Neural progenitor cell (in vitro differentiated cells): ENCODE measurements at regions not wholly inside any gene's neighbourhood (a gene's known extent, or its start where the extent isn't known, plus 50 kb on each side); places are given as distances from the start of the nearest gene placed in this dataset.

Experiments
- DNase-seq: peaks from one replicate; pipeline ENCODE4 v3.0.0-alpha.2; 2016; ENCODE audit warnings: low spot score
- H2AFZ ChIP-seq: fragments of 200-600 bp; sonication (generic); replicated peaks from 2 replicates; pipeline ENCODE4 v1.6.1; 2016; ENCODE audit warnings: antibody characterized with exemption
- H3F3A ChIP-seq: fragments of 200-600 bp; sonication (generic); 2 replicates; pipeline ENCODE4 v1.6.1; 2016; ENCODE audit warnings: antibody characterized with exemption, low read depth
- H3K27ac ChIP-seq: fragments of 200-600 bp; sonication (generic); 2 replicates; pipeline ENCODE4 v1.5.1; 2016; ENCODE audit warnings: mild to moderate bottlenecking
- H3K27me3 ChIP-seq: fragments of 200-600 bp; sonication (generic); 2 replicates; pipeline ENCODE4 v1.6.1; 2016; ENCODE audit warnings: mild to moderate bottlenecking, moderate library complexity
- H3K36me3 ChIP-seq: fragments of 200-600 bp; sonication (generic); 2 replicates; pipeline ENCODE4 v1.5.1; 2016
- H3K4me1 ChIP-seq: fragments of 200-600 bp; sonication (generic); 2 replicates; pipeline ENCODE4 v1.6.1; 2016; ENCODE audit warnings: mixed run types
- H3K4me2 ChIP-seq: fragments of 200-600 bp; sonication (generic); 2 replicates; pipeline ENCODE4 v1.6.1; 2016
- H3K4me3 ChIP-seq: fragments of 200-600 bp; sonication (generic); 2 replicates; pipeline ENCODE4 v1.5.1; 2016
- H3K79me2 ChIP-seq: fragments of 200-600 bp; sonication (generic); 2 replicates; pipeline ENCODE4 v1.6.1; 2016; ENCODE audit warnings: low read depth
- H3K9ac ChIP-seq: fragments of 200-600 bp; sonication (generic); 2 replicates; pipeline ENCODE4 v1.6.1; 2016
- H3K9me3 ChIP-seq: fragments of 200-600 bp; sonication (generic); 2 replicates; pipeline ENCODE4 v1.5.1; 2016; ENCODE audit warnings: low read depth
- H4K20me1 ChIP-seq: fragments of 200-600 bp; sonication (generic); 2 replicates; pipeline ENCODE4 v1.6.1; 2016; ENCODE audit warnings: low read depth
- H3K27ac Mint-ChIP-seq: 3 replicates; pipeline ENCODE4 v1.8.0; 2021; ENCODE audit warnings: mixed read lengths
- H3K27me3 Mint-ChIP-seq: 2 replicates; pipeline ENCODE4 v1.8.0; 2022; ENCODE audit warnings: low read depth, mild to moderate bottlenecking, inconsistent platforms, moderate library complexity, mixed read lengths; ENCODE audit not compliant: insufficient read depth
- H3K36me3 Mint-ChIP-seq: 3 replicates; pipeline ENCODE4 v1.8.0; 2021; ENCODE audit warnings: mixed read lengths
- H3K4me1 Mint-ChIP-seq: 3 replicates; pipeline ENCODE4 v1.8.0; 2021; ENCODE audit warnings: mixed read lengths
- H3K4me3 Mint-ChIP-seq: 3 replicates; pipeline ENCODE4 v1.8.0; 2021; ENCODE audit warnings: mild to moderate bottlenecking, moderate library complexity, mixed read lengths
- H3K9me3 Mint-ChIP-seq: 3 replicates; pipeline ENCODE4 v1.8.0; 2020; ENCODE audit warnings: mixed read lengths
- CTCF ChIP-seq: fragments of 200-600 bp; sonication (generic); IDR thresholded peaks from 2 replicates; pipeline ENCODE4 v1.5.1; 2017; ENCODE audit warnings: antibody characterized with exemption, mild to moderate bottlenecking
- EZH2 ChIP-seq: fragments of 200-600 bp; sonication (generic); IDR thresholded peaks from 2 replicates; pipeline ENCODE4 v1.6.1; 2017; ENCODE audit warnings: antibody characterized with exemption, mild to moderate bottlenecking, moderate library complexity
- EZH2phosphoT487 ChIP-seq: fragments of 200-600 bp; sonication (generic); IDR thresholded peaks from 2 replicates; pipeline ENCODE4 v1.6.1; 2017; ENCODE audit warnings: antibody characterized with exemption

- no peak for DNase-seq
Observed at GRCh38 chr3:118504906-118505305, 529.7 kb downstream of the IGSF11 start.

GRCh38 chr3:118505784-118506183, 528.9 kb downstream of the IGSF11 start:
- H3K4me3 ChIP-seq: no peak overlapping the region
- H2AFZ ChIP-seq: no peak overlapping the region
- H3K4me1 ChIP-seq: peaks cover 7% of the 10 kb centered on the region
- H3F3A ChIP-seq: no peaks in the 10 kb centered on the region
- Mint-ChIP-seq H3K36me3 (no peaks in the 10 kb centered on the region), H3K9me3 (no peaks in the 10 kb centered on the region), H3K4me1 (no peaks in the 10 kb centered on the region), H3K27me3 (peaks cover 3% of the 10 kb centered on the region), H3K4me3 (no peak overlapping the region), H3K27ac (no peak overlapping the region)
- no peaks in the 10 kb centered on the region for H3K9me3 ChIP-seq
- DNase-seq: no peak
- no peaks in the 10 kb centered on the region for H3K27me3 ChIP-seq
- H4K20me1 ChIP-seq: no peaks in the 10 kb centered on the region
- no peak overlapping the region for H3K27ac ChIP-seq
- H3K9ac ChIP-seq: no peak overlapping the region
- no peak overlapping the region for H3K4me2 ChIP-seq
- TF ChIP-seq EZH2 (no peak), CTCF (no peak), EZH2phosphoT487 (no peak)
- no peaks in the 10 kb centered on the region for H3K36me3 ChIP-seq
- H3K79me2 ChIP-seq: no peaks in the 10 kb centered on the region

More at GRCh38 chr3:118504906-118505305, 529.7 kb downstream of the IGSF11 start:
- H3K4me1 Mint-ChIP-seq: no peaks in the 10 kb centered on the region
- H3K36me3 Mint-ChIP-seq: no peaks in the 10 kb centered on the region
- Histone ChIP-seq H3K36me3 (no peaks in the 10 kb centered on the region), H3K4me3 (no peak overlapping the region), H3K27ac (no peak overlapping the region), H3K79me2 (no peaks in the 10 kb centered on the region), H3K4me2 (no peak overlapping the region), H4K20me1 (no peaks in the 10 kb centered on the region), H3K9me3 (no peaks in the 10 kb centered on the region), H3K4me1 (peaks cover 7% of the 10 kb centered on the region), H2AFZ (no peak overlapping the region), H3K9ac (no peak overlapping the region), H3F3A (no peaks in the 10 kb centered on the region), H3K27me3 (no peaks in the 10 kb centered on the region)
- TF ChIP-seq CTCF (no peak), EZH2 (no peak), EZH2phosphoT487 (no peak)
- H3K4me3 Mint-ChIP-seq: no peak overlapping the region
- no peak overlapping the region for H3K27ac Mint-ChIP-seq
- no peaks in the 10 kb centered on the region for H3K9me3 Mint-ChIP-seq
- H3K27me3 Mint-ChIP-seq: peaks cover 3% of the 10 kb centered on the region

GRCh38 chr3:118511402-118511801, 523.2 kb downstream of the IGSF11 start:
- H3K4me1 ChIP-seq: no peaks in the 10 kb centered on the region
- Mint-ChIP-seq H3K36me3 (no peaks in the 10 kb centered on the region), H3K27me3 (peaks cover 3% of the 10 kb centered on the region), H3K27ac (no peak overlapping the region), H3K4me1 (no peaks in the 10 kb centered on the region), H3K9me3 (no peaks in the 10 kb centered on the region), H3K4me3 (no peak overlapping the region)
- TF ChIP-seq EZH2 (no peak), EZH2phosphoT487 (no peak), CTCF (no peak)
- H3F3A ChIP-seq: no peaks in the 10 kb centered on the region
- H3K9ac ChIP-seq: no peak overlapping the region
- no peaks in the 10 kb centered on the region for H3K27me3 ChIP-seq
- H3K79me2 ChIP-seq: no peaks in the 10 kb centered on the region
- H2AFZ ChIP-seq: no peak overlapping the region
- no peak for DNase-seq
- no peaks in the 10 kb centered on the region for H3K9me3 ChIP-seq
- H3K4me3 ChIP-seq: no peak overlapping the region
- H4K20me1 ChIP-seq: no peaks in the 10 kb centered on the region
- H3K36me3 ChIP-seq: no peaks in the 10 kb centered on the region
- H3K27ac ChIP-seq: no peak overlapping the region
- H3K4me2 ChIP-seq: no peak overlapping the region

- DNase-seq: no peak
- no peak overlapping the region for H3K4me3 Mint-ChIP-seq
- no peaks in the 10 kb centered on the region for H3K4me1 ChIP-seq
- no peak overlapping the region for H2AFZ ChIP-seq
- no peaks in the 10 kb centered on the region for H3K9me3 Mint-ChIP-seq
- H3K9ac ChIP-seq: no peak overlapping the region
- peaks cover 3% of the 10 kb centered on the region for H3K27me3 Mint-ChIP-seq
- H3K27me3 ChIP-seq: no peaks in the 10 kb centered on the region
- H3K36me3 ChIP-seq: no peaks in the 10 kb centered on the region
- no peak overlapping the region for H3K27ac ChIP-seq
- no peaks in the 10 kb centered on the region for H4K20me1 ChIP-seq
- no peaks in the 10 kb centered on the region for H3K36me3 Mint-ChIP-seq
- H3F3A ChIP-seq: no peaks in the 10 kb centered on the region
- no peaks in the 10 kb centered on the region for H3K79me2 ChIP-seq
- no peak overlapping the region for H3K4me3 ChIP-seq
- no peaks in the 10 kb centered on the region for H3K9me3 ChIP-seq
- no peak overlapping the region for H3K4me2 ChIP-seq
- TF ChIP-seq EZH2phosphoT487 (no peak), EZH2 (no peak), CTCF (no peak)
- no peak overlapping the region for H3K27ac Mint-ChIP-seq
- H3K4me1 Mint-ChIP-seq: no peaks in the 10 kb centered on the region
Observed at GRCh38 chr3:118512301-118512700, 522.3 kb downstream of the IGSF11 start.
